ENCODE measurements at regions not wholly inside any gene's neighbourhood (a gene's known extent, or its start where the extent isn't known, plus 50 kb on each side); places are given as distances from the start of the nearest gene placed in this dataset.

- Mint-ChIP-seq H3K9me3 (no peaks in the 10 kb centered on the region), H3K4me3 (no peak overlapping the region), H3K36me3 (no peaks in the 10 kb centered on the region), H3K27me3 (ENCODE audit: low read depth) (peaks cover 1% of the 10 kb centered on the region), H3K27ac (no peak overlapping the region), H3K4me1 (peaks cover 11% of the 10 kb centered on the region)
- TF ChIP-seq CTCF (IDR thresholded peaks at IDR 0.05; ENCODE audit: unreplicated experiment), result peak; percentile 56
- peak in 1 of 2 experiments; percentile 48 for DNase-seq (ENCODE audit: low spot score in 2 of 2, unreplicated experiment in 2 of 2)
Observed at GRCh38 chr18:52288403-52289004, 51.5 kb upstream of the DCC start.

- no peaks in the 10 kb centered on the region for H3K36me3 Mint-ChIP-seq
- no peak overlapping the region for H3K4me3 Mint-ChIP-seq
- no peak for DNase-seq (ENCODE audit: low spot score in 2 of 2, unreplicated experiment in 2 of 2)
- H3K4me1 Mint-ChIP-seq, result peaks cover 11% of the 10 kb centered on the region
- peaks cover 1% of the 10 kb centered on the region for H3K27me3 Mint-ChIP-seq (ENCODE audit: low read depth)
- no peaks in the 10 kb centered on the region for H3K9me3 Mint-ChIP-seq
- no peak overlapping the region for H3K27ac Mint-ChIP-seq
- TF ChIP-seq CTCF (IDR thresholded peaks at IDR 0.05; ENCODE audit: unreplicated experiment), result no peak
Observed at GRCh38 chr18:52289392-52289791, 50.6 kb upstream of the DCC start.

Measured in mesothelial cell of epicardium (in vitro differentiated cells).